Upper lobe of right lung (tissue), 1 donor: ENCODE measurements at regions not wholly inside any gene's neighbourhood (a gene's known extent, or its start where the extent isn't known, plus 50 kb on each side); places are given as distances from the start of the nearest gene placed in this dataset.

ENCODE experiments used
- ATAC-seq: fragments of 200-7000 bp; cut with Tn5 transposase; one replicate; pipeline ENCODE4 v1.9.1; 2020; ENCODE audit warnings: mild to moderate bottlenecking, moderate library complexity
- DNase-seq: peaks from one replicate; pipeline ENCODE4 v3.0.0-alpha.2; 2020
- H3K27ac ChIP-seq: fragments of 200-600 bp; one replicate; pipeline ENCODE4 v1.8.0; 2022
- H3K27me3 ChIP-seq: fragments of 200-600 bp; one replicate; pipeline ENCODE4 v1.8.0; 2022; ENCODE audit warnings: mild to moderate bottlenecking
- H3K36me3 ChIP-seq: fragments of 200-600 bp; one replicate; pipeline ENCODE4 v1.8.0; 2022
- H3K4me1 ChIP-seq: fragments of 200-600 bp; one replicate; pipeline ENCODE4 v1.8.0; 2022
- H3K4me3 ChIP-seq: fragments of 200-600 bp; one replicate; pipeline ENCODE4 v1.8.0; 2022; ENCODE audit warnings: mild to moderate bottlenecking
- H3K9me3 ChIP-seq: fragments of 200-600 bp; one replicate; pipeline ENCODE4 v1.8.0; 2022
- intact Hi-C: fragments of 100-400 bp; cut with DNase I; formaldehyde crosslinking; loops from one replicate; pipeline ENCODE4 v1.11.0; 2022
- TF ChIP-seq, protein P1 (sequence below): fragments of 200-600 bp; IDR thresholded peaks from one replicate; pipeline ENCODE4 v1.8.0; 2022; ENCODE audit warnings: antibody characterized with exemption
- donor health status: DM: no; HTN: yes; CAD: no; lungs with severe emphysema.

- intact Hi-C loops = no loop called here
- Histone ChIP-seq H3K27ac (no peak overlapping the region), H3K36me3 (no peaks in the 10 kb centered on the region), H3K4me1 (no peaks in the 10 kb centered on the region), H3K4me3 (no peak overlapping the region), H3K27me3 (no peaks in the 10 kb centered on the region), H3K9me3 (no peaks in the 10 kb centered on the region)
- DNase-seq (no peak), ATAC-seq (no peak)
- TF ChIP-seq, protein P1, sequence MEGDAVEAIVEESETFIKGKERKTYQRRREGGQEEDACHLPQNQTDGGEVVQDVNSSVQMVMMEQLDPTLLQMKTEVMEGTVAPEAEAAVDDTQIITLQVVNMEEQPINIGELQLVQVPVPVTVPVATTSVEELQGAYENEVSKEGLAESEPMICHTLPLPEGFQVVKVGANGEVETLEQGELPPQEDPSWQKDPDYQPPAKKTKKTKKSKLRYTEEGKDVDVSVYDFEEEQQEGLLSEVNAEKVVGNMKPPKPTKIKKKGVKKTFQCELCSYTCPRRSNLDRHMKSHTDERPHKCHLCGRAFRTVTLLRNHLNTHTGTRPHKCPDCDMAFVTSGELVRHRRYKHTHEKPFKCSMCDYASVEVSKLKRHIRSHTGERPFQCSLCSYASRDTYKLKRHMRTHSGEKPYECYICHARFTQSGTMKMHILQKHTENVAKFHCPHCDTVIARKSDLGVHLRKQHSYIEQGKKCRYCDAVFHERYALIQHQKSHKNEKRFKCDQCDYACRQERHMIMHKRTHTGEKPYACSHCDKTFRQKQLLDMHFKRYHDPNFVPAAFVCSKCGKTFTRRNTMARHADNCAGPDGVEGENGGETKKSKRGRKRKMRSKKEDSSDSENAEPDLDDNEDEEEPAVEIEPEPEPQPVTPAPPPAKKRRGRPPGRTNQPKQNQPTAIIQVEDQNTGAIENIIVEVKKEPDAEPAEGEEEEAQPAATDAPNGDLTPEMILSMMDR = no peak
Observed at GRCh38 chr12:23066095-23066494, 441.1 kb downstream of the ETNK1 start.

DNA sequence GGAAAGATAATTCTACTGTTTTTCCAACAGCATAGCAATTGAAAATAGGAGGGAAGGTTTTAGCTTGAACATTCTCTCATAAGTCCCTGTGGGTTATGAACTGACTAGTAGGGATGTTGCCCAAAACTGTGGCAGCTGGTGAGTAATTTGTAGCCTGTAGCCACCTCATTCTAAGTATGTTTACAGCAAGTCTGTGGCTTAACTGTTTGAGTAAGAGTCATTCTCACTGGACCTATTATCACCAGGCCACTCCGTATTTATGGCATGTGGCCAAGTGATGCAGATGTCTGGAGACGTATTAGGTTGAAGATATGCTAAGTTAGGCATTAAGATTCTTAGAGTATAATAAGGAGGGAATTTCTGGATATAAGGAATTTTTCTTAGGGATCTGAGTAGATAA is 458.3 kb downstream of the ETNK1 start:
- intact Hi-C loops = no loop called here
- DNase-seq (no peak), ATAC-seq (no peak)
- no peak overlapping the region for H3K4me3 ChIP-seq
- H3K27ac ChIP-seq = no peak overlapping the region
- no peaks in the 10 kb centered on the region for H3K36me3 ChIP-seq
- H3K4me1 ChIP-seq = no peaks in the 10 kb centered on the region
- no peaks in the 10 kb centered on the region for H3K9me3 ChIP-seq
- TF ChIP-seq, protein P1 = no peak
- H3K27me3 ChIP-seq = no peaks in the 10 kb centered on the region

DNA sequence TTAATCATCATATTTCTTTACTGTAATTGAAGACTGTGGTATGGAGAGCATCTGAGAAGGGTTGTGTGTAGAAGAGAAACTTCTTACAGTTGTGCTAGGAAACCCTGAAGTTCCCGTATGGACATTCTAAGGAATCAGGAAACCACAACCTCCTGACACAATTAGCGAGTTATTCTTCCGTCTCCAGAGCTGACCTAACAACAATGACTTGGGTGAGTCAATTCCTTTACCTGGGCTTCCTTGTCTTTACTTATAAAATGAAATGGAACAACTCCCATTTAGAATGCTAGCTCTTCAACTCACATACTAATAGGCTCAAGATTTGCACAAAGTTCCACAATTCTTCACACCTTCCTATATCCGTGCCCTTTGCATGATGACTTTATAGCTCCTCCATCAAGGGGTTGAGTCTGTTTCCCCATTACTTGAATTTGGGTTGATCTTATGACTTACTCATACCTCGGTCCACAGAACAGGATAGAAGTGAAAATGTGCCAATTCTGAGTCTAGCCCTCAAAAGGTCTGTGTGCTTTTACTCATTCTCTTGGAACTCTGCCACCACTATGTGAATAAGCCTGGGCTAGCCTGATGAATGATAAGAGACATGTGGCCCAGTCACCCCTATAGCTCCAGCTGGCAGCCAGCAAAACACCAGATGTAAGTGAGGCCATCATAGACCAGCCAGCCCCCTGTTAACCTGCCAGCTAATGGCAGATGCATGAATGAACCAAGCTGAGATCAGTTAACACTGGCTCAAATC is 459.4 kb downstream of the ETNK1 start:
- Histone ChIP-seq H3K9me3 (no peaks in the 10 kb centered on the region), H3K36me3 (no peaks in the 10 kb centered on the region), H3K4me1 (no peaks in the 10 kb centered on the region), H3K4me3 (no peak overlapping the region), H3K27me3 (no peaks in the 10 kb centered on the region), H3K27ac (no peak overlapping the region)
- TF ChIP-seq, protein P1 = no peak
- ATAC-seq (peak; percentile 28), DNase-seq (no peak)
- intact Hi-C loops = no loop called here

DNA sequence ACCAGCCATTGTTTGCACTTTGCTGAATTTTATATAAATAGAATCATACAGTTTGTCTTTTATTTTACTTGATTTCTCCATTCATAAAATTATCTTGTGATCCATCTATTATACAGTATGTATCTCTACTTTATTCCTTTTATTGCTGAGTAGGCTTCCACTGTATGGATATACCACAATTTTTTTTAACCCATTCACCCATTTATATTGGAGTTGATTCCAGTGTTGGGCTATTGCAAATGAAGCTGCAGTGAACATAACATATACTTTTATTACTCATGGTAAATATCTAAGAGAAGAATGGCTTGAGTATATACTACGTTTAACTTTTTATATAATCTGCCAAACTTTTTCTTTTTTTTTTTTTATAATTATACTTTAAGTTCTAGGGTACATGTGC is 463.6 kb downstream of the ETNK1 start:
- TF ChIP-seq, protein P1 = no peak
- H3K27ac ChIP-seq = no peak overlapping the region
- intact Hi-C loops = no loop called here
- no peaks in the 10 kb centered on the region for H3K9me3 ChIP-seq
- DNase-seq = no peak
- no peaks in the 10 kb centered on the region for H3K36me3 ChIP-seq
- H3K27me3 ChIP-seq = no peaks in the 10 kb centered on the region
- H3K4me3 ChIP-seq = no peak overlapping the region
- no peak for ATAC-seq
- no peaks in the 10 kb centered on the region for H3K4me1 ChIP-seq

DNA sequence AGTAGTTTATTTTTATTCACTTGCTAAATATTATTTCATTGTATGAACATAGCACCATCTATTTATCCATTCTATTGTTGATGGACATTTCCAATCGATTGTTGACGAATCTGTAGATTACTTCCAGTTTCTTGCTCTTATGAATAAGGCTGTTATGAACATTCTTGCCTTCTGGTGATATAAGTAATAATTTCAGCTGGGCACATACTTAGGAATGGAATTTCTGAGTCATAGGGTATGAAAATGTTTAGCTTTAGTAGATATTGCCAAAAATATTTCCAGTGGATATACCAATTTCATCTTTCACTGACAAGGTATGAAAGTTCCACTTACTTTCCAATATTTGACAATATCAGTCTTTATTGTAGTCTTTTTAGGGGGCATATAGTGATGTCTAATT is 468.5 kb downstream of the ETNK1 start:
- Histone ChIP-seq H3K27ac (no peak overlapping the region), H3K4me3 (no peak overlapping the region), H3K4me1 (no peaks in the 10 kb centered on the region), H3K36me3 (no peaks in the 10 kb centered on the region), H3K9me3 (no peaks in the 10 kb centered on the region), H3K27me3 (no peaks in the 10 kb centered on the region)
- DNase-seq (no peak), ATAC-seq (no peak)
- intact Hi-C loops = no loop called here
- TF ChIP-seq, protein P1 = no peak

DNA sequence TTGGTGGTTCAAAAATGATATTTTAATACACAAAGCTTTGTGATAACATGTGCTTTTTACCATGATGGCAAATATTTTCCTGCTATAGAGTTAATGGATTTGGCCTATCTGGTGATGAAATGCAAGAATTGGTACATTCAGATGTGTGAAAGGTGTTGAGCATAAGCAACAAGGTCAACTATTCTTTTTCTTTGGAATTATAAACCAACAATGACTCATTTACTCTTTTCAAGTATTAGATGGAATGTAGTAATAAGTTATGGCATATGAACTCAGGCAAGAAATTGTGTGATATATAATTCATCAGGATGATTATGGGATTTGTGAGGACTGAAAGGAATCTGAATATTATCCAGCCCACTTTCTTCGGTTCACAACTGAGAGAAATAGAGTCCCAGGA is 471.4 kb downstream of the ETNK1 start:
- TF ChIP-seq, protein P1 = no peak
- Histone ChIP-seq H3K27me3 (no peaks in the 10 kb centered on the region), H3K4me1 (no peaks in the 10 kb centered on the region), H3K4me3 (no peak overlapping the region), H3K27ac (no peak overlapping the region), H3K9me3 (no peaks in the 10 kb centered on the region), H3K36me3 (no peaks in the 10 kb centered on the region)
- intact Hi-C loops = no loop called here
- DNase-seq (no peak), ATAC-seq (no peak)
